SU-DHL-6 (cell line): ENCODE measurements at regions not wholly inside any gene's neighbourhood (a gene's known extent, or its start where the extent isn't known, plus 50 kb on each side); places are given as distances from the start of the nearest gene placed in this dataset.

ENCODE experiments used
- EZH2phosphoT487 ChIP-seq: fragments of 200-600 bp; sonication (generic), shearing (Covaris generic); conservative IDR thresholded peaks from 2 replicates; pipeline ENCODE4 v1.6.1; 2018; ENCODE audit warnings: mild to moderate bottlenecking, antibody characterized with exemption, low read length, moderate library complexity, mixed read lengths
- TF ChIP-seq, protein P1 (sequence below): fragments of 200-600 bp; sonication (generic); IDR thresholded peaks from one replicate; pipeline ENCODE4 v1.5.1; 2017; ENCODE audit warnings: antibody characterized with exemption, mild to moderate bottlenecking, low read length, moderate library complexity; ENCODE audit not compliant: insufficient read depth, poor library complexity, severe bottlenecking

DNA sequence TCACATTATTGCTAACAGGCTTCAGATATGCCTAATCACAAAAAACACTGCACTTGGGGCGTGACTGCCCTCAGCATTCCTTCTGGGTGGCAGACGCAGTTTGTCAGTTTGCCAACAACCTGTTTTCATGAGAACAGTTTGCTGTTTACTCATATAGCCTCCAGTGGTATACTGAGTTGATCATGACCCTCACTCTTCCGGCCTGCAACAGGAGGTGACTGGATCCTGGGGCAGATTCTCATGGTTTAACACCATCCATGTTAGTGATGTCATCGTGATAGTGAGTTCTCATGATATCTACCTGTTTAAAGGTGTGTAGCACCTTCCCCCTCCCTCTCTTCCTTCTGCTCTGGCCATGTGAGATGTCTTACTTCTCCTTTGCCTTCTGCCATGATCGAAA is 555.2 kb downstream of the PLPP3 start:
- TF ChIP-seq, protein P1, sequence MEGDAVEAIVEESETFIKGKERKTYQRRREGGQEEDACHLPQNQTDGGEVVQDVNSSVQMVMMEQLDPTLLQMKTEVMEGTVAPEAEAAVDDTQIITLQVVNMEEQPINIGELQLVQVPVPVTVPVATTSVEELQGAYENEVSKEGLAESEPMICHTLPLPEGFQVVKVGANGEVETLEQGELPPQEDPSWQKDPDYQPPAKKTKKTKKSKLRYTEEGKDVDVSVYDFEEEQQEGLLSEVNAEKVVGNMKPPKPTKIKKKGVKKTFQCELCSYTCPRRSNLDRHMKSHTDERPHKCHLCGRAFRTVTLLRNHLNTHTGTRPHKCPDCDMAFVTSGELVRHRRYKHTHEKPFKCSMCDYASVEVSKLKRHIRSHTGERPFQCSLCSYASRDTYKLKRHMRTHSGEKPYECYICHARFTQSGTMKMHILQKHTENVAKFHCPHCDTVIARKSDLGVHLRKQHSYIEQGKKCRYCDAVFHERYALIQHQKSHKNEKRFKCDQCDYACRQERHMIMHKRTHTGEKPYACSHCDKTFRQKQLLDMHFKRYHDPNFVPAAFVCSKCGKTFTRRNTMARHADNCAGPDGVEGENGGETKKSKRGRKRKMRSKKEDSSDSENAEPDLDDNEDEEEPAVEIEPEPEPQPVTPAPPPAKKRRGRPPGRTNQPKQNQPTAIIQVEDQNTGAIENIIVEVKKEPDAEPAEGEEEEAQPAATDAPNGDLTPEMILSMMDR: no peak
- no peak for TF ChIP-seq EZH2phosphoT487
